HG02763 (cell line): ENCODE measurements at regions not wholly inside any gene's neighbourhood (a gene's known extent, or its start where the extent isn't known, plus 50 kb on each side); places are given as distances from the start of the nearest gene placed in this dataset.
"Not testable (repeated sequence)": the region's sequence is repeated elsewhere in the genome, so short reads cannot be mapped to it uniquely, and the experiment has no call there.

ENCODE experiments used
- ATAC-seq: cut with Tn5 transposase; IDR thresholded peaks from one replicate; pipeline ENCODE4 v1.9.1; 2021; ENCODE audit warnings: mild to moderate bottlenecking, moderate library complexity; ENCODE audit not compliant: unreplicated experiment

DNA sequence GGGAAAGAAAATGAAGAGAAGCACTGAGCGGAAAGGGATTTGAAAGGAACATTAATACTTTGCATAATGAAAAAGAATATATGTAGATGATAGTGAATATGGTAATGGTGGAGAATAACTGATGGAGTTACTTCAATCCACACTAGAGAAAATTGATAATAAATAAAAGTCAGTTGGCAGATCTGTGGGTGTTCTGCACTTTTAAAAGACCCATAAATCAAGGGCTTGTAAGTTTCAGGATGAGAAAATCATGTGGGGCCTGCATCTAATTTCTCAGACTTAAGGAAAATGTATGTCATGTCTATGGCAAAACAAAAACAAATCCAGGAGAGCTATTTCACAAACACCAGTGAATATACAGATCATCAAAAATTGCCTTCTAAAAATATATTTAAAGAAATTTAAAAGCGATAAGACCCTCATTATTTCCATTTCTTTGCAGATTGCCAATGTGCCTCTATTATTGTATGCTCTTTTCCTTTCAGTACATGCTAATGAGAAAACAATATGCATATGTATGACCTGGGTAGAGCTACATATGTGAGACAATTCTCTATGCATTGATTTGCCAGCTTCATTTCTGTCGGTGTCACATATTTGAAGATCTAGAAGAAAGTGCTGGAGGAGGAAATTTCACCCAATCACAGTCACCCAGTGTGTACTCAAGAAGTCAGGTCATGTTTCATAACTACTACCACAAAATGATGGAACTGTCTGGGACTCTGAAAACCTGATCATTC, 269.9 kb upstream of the PDZRN3 start:
- ATAC-seq, result no peak

DNA sequence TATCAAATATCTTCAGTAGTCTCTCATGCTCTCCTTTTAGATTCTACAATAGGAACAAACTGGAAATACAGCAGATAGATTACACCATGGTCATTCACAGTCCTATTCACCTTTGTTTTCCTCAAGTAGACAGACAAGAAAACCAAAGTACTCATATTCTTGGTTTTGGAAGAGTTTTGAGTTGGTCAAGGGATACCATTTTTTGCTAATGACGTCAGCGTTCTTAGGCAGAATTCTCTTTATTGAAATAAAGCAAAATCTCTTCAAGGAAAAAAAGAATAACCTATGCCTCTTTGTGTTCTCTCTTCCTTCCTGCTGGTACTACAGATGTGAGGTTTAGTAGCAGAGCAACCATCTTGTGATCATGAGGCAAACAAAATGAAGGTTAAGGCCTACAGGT, 268.3 kb upstream of the PDZRN3 start:
- ATAC-seq, result no peak

DNA sequence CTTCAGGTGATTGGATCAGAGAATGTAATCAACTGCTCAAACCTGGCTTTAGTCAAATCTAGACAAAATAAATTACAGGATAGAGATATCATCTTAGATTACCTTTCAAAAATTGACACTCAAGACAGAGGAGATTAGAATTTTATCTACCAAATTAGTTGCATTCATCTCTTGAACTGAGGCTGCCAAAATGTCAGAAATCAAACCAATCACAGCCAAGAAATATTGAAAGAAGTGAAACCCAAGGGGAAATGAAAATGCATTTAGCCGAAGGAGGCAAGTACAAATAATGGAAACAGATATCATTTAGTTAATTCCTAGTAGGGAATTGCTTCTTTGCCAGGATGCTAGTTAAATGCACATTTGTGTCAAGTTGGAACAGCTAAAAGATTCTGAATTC, 261.1 kb upstream of the PDZRN3 start:
- ATAC-seq, result no peak

DNA sequence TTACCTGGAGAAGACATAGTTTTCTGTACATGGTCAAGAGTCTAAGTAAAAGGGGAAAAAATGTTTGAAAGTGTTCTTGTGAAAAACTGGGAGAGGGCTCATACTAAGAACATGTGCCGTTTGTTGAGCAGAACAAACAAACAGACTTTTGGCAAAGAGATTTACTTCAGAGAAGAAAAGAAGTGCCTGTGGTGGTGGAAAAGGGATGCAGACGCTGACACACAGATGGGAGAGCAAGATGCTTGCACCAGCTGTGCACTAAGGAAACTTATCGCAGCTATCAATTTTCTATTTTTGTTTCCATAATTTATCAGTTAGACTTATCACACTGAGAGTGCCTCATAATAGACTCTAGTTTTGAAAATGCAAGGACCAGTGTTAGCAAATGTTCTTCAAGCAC, 259.6 kb upstream of the PDZRN3 start:
- no peak for ATAC-seq

GRCh38 chr3:73883497-73883896, 258.8 kb upstream of the PDZRN3 start:
- ATAC-seq, result no peak

DNA sequence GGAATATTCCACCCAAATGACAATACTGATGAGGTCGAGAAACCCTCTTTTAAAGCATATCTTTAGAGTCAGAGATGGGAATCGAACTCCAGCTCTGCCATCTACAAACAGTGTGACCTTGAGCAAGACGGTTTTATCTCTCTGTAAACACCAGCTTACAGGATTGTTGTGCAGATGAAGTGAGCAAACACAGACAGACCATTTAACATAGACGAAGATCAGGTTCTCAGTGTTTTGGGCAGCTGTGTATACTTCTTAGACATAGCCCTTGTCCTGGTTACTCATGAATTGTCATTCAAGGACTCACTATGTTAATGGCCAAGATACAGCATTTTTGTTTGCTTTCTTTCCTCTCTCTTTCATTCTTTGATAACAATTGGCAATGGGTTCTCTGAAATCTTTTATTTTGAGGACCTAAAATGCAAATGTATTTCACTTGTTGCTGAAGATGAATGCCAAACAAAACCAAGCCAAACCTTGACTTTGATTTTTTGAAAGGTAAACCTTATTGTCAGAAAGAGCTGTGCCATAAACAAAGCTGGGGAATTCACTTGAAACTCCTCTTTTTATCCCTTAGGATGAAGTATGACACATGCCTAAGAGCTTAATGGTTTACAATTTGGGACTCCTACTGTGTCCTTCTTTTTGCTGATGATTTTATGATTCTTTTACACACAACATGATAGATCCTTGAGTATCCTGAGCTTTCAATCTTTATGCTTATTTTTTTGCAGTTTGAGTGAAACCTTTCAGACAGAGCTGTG, 250.0 kb upstream of the PDZRN3 start:
- ATAC-seq, result no peak

DNA sequence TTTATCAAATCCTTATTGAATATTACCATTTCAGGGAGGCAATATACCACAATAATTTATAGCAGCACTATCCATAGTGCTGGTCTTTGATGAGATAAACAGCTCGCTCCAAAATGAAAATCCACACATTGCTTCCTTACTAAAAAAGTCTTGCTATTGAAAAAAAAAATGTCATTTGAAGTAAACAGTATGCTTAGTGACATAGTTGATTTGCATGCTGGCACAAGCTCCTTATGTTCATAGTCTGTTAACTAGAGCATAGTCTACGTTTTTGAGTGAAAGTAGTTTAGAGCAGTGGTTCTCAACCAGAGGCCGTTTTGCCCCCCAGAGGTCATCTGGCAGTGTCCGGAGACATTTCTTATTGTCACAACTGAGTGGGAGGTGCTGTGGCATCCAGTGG, 249.4 kb upstream of the PDZRN3 start:
- no peak for ATAC-seq

DNA sequence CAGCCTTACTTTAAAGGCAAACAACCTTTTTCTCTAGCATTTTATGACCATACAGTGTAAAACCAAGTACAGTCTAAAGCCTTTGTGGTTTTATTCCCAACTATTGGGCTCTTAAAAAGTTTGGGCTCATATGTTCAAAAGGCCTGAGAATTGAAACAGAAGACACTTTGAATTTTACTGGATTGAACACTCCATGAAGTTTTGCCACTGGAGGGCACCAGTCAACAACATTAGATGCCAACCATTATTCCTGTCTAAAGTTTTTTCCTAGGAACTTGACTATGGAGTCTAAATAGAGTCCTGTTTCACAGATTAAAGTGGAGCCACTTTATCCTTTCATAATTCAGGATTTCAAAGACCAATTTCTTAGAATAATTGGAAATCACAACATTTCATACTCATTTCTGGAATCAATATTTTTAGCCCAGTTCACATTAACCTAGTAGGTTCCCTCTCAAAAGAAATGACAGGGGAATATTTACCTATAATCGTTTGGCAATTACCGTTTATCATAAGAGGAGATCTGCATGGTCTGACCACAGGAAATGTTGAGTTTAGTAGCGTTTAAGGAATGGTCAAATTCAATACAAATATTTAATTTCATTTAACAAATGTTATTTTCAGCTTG, 244.1 kb upstream of the PDZRN3 start:
- ATAC-seq, result no peak

DNA sequence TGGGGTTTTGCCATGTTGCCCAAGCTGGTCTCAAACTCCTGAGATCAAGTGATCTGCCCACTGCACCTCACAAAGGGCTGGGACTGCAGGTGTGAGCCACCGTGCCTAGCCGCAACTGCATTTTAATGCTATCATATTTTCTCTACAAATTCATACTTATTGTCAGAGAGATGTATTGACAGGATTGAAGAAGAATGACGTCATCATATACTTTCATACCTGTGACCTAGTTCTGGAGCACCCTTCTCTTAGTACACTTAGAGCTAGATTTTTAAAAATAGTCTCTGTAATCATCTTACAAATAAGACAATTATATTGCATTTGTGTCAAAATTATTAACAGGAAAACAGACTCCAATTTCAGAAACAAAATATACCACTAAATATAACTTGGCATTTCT, 242.8 kb upstream of the PDZRN3 start:
- ATAC-seq, result no peak

- ATAC-seq, result no peak
Measured at GRCh38 chr3:73866846-73867245, 242.1 kb upstream of the PDZRN3 start.

DNA sequence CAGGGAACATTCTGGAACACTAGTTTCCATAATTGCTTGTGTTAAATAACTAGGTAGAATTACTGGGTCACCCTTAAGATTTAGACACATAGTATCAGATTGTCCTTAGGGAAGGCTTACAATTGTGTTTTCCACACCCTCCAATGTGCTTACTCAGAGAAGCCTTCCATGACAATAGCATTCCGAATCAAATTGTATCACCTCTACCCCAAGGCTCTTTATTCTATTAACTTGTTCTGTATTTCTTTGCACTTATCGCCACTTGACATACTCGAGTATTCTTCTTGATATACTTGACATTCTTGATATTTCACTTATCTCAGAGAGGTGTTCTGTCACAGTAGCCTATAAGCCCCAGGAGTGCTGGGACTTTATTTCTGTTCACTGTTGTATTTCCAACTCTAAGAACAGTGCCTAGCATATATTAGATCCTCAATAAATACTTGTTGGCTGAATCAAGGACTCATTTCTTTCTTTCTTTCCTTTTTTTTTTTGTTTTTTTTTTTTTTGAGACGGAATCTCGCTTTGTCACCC, 238.9 kb upstream of the PDZRN3 start:
- ATAC-seq, result no peak

GRCh38 chr3:73855813-73856212, 231.1 kb upstream of the PDZRN3 start:
- ATAC-seq, result no peak

GRCh38 chr3:73848173-73848906, 223.6 kb upstream of the PDZRN3 start:
- ATAC-seq, result no peak

DNA sequence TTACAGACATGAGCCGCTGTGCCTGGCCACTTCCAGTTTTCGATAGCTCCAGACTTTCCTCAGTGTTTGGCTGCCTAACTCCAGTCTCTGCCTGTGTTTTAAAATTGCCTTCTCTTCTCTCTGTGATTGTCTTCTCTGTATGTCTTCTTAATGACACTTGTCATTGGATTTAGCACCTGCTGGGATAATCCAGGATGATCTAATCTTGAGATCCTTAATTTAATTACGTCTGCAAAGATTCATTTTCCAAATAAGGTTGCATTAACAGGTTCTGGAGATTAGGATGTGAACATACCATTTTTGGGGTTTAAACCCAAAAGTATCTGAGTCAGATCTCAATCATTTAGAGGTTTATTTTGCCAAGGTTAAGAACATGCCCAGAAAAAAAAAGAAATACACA, 222.2 kb upstream of the PDZRN3 start:
- ATAC-seq, result no peak

DNA sequence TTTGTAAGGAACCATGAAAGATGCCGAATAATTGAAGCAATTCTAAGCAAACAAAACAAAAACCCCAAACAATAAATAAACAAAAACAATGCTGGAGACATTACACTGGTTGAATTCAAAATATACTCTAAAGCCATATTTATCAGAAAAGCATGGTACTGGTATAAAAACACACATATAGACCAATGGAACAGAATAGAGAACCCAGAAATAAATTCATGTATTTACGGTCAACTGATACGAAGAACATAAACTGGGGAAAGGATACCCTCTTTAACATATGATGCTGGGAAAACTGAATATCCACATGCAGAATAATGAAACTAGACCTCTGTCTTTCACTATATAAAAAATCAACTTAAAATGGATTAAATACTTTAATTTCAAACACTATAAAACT, 214.3 kb upstream of the PDZRN3 start:
- ATAC-seq, result no peak

GRCh38 chr3:73835945-73836344, 211.2 kb upstream of the PDZRN3 start:
- no peak for ATAC-seq

GRCh38 chr3:73832426-73832825, 207.7 kb upstream of the PDZRN3 start:
- ATAC-seq, result no peak

- ATAC-seq, result no peak
Measured at GRCh38 chr3:73828348-73828747, 203.6 kb upstream of the PDZRN3 start.

DNA sequence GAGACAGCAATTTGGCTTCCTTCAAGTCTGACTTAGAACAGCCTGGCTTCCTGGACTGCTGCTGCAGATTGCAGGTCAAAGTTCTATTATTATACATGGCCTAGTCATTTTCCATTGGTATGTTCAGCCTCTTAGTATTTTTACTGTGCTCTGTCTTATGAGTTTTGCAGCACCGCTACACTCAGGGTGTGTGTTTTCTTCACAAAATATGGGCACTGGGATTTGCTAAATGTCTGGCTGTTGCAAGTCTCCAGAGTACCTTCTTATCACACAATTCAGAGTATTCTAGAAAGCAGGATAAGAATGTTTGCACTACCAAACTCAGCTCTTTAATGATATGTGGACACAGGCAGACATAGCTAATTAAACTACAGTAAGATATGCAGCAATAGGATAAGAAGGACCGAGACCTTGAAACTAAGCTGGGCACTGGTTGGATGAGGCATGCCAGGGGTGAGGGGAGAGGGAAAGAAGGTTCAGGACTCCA, 203.0 kb upstream of the PDZRN3 start:
- ATAC-seq, result no peak

DNA sequence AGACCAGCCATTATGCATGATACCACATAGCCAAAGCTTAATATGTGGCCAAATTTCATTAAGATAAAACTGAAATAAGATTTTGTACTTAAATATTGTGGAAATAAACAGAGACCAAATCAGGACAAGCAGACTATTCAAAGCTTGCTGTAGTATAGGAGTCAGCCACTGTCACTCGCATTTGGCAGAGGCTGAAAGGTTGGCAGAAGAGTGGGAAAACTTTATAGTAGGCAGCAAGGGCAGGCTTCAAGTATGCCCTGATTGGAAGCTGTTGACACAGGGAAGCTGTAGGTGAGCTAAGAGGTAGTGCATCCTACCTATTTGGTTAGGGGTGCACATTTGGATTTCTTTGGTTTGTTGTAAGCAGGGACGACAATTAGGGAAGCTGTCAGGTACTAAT, 202.5 kb upstream of the PDZRN3 start:
- ATAC-seq, result no peak

- ATAC-seq, result not testable (repeated sequence)
Measured at GRCh38 chr3:73820896-73821295, 196.2 kb upstream of the PDZRN3 start.
